ENCODE measurements at regions not wholly inside any gene's neighbourhood (a gene's known extent, or its start where the extent isn't known, plus 50 kb on each side); places are given as distances from the start of the nearest gene placed in this dataset.
"Not testable (repeated sequence)": the region's sequence is repeated elsewhere in the genome, so short reads cannot be mapped to it uniquely, and the experiment has no call there.

DNA sequence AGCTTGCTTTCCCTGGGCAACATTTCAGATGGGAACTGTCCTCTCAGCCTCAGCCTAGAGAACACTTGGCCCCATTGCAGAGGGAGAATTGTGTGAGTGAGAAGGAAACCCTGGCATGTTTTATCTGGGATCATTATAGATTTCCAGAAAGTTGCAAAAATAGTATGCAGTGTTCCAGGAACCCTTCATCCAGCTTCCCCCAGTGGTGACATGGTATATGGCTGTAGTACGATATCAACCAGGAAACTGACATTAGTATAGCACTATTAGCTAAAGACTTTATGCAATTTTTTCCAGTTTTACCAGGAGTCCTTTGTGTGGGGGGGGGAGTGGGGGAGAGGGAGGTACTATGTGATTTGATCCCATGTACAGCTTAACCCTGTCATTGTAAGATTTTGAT is 166.2 kb upstream of the KBTBD8 start:
- DNase-seq (no peak), ATAC-seq (no peak)
- CTCF ChIA-PET, result interaction anchor here (2.1 kb wide), 1 partner anchor 9 kb away, joined by 10 read pairs; no protein-coding TSS in a partner anchor
- Mint-ChIP-seq H3K4me1 (ENCODE audit: low read depth) (no peaks in the 10 kb centered on the region), H3K36me3 (ENCODE audit: low read depth) (no peaks in the 10 kb centered on the region), H3K27ac (no peak overlapping the region), H3K4me3 (no peak overlapping the region), H3K27me3 (peaks cover 9% of the 10 kb centered on the region), H3K9me3 (no peaks in the 10 kb centered on the region)
- TF ChIP-seq, protein P1, sequence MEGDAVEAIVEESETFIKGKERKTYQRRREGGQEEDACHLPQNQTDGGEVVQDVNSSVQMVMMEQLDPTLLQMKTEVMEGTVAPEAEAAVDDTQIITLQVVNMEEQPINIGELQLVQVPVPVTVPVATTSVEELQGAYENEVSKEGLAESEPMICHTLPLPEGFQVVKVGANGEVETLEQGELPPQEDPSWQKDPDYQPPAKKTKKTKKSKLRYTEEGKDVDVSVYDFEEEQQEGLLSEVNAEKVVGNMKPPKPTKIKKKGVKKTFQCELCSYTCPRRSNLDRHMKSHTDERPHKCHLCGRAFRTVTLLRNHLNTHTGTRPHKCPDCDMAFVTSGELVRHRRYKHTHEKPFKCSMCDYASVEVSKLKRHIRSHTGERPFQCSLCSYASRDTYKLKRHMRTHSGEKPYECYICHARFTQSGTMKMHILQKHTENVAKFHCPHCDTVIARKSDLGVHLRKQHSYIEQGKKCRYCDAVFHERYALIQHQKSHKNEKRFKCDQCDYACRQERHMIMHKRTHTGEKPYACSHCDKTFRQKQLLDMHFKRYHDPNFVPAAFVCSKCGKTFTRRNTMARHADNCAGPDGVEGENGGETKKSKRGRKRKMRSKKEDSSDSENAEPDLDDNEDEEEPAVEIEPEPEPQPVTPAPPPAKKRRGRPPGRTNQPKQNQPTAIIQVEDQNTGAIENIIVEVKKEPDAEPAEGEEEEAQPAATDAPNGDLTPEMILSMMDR (IDR thresholded peaks at IDR 0.05), result no peak
- POLR2A ChIA-PET, result no interaction called here
- intact Hi-C loops (cut with micrococcal nuclease), result no loop called here

DNA sequence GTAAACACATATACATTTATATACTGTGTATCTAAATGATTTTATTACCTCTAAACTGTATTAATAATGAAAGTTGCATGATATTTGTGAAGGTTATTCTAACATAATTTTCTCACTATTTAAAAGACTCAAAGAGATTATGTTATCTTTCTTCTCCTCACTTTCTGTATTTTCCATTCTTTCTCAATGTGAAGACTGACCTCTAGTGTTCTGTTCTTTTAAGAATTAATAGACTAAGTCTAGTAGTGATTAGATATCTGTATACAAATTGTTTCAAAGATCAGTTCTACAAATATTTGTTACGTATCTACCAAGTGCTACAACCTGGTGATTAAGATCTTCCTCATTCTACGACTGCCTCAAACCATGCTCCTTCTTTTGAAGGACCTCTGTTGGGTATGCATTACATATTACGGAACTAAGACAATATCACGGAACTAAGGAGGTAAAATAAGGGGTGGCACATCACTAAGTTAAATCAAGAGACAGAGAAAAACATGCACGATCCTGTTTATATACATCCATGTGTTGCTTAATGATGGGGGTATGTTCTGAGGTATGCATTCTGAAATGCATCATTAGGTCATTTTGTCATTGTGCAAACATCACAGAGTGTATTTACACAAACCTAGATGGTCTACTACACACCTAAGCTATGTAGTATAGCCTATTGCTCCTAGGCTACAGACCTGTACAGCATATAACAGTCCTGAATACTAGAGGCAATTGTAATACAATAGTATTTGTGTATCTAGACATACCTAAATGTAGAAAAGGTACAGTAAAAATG is 161.5 kb upstream of the KBTBD8 start:
- Mint-ChIP-seq H3K4me1 (ENCODE audit: low read depth) (no peaks in the 10 kb centered on the region), H3K27me3 (peaks cover 7% of the 10 kb centered on the region), H3K27ac (no peak overlapping the region), H3K36me3 (ENCODE audit: low read depth) (no peaks in the 10 kb centered on the region), H3K9me3 (no peaks in the 10 kb centered on the region), H3K4me3 (no peak overlapping the region)
- ChIA-PET POLR2A (no interaction called here), CTCF (no interaction called here)
- intact Hi-C loops (cut with micrococcal nuclease), result no loop called here
- DNase-seq (no peak), ATAC-seq (no peak)
- TF ChIP-seq, protein P1 (IDR thresholded peaks at IDR 0.05), result no peak

DNA sequence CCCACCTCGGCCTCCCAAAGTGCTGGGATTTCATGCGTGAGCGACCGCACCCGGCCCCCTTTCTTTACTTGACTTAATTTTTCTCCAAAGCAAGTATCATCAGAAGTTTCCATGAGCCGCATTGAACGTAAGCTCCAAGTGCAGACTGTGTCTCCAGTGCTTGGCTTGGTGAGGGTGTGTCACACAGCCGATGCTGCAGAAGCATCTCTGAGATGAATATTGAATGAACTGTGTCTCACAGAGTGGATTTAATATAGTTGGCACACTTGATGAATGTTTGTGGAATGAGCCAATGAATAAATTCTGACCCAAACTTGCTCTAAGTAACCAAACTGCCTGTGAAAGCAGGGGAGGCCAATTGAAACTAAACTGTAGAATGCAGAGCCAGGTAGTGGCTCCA is 159.4 kb upstream of the KBTBD8 start:
- Mint-ChIP-seq H3K36me3 (ENCODE audit: low read depth) (no peaks in the 10 kb centered on the region), H3K27ac (no peak overlapping the region), H3K4me3 (no peak overlapping the region), H3K9me3 (no peaks in the 10 kb centered on the region), H3K4me1 (ENCODE audit: low read depth) (no peaks in the 10 kb centered on the region), H3K27me3 (peaks cover 6% of the 10 kb centered on the region)
- DNase-seq (no peak), ATAC-seq (no peak)
- TF ChIP-seq, protein P1 (IDR thresholded peaks at IDR 0.05), result no peak
- CTCF ChIA-PET, result no interaction called here
- intact Hi-C loops (cut with micrococcal nuclease), result no loop called here
- POLR2A ChIA-PET, result no interaction called here

DNA sequence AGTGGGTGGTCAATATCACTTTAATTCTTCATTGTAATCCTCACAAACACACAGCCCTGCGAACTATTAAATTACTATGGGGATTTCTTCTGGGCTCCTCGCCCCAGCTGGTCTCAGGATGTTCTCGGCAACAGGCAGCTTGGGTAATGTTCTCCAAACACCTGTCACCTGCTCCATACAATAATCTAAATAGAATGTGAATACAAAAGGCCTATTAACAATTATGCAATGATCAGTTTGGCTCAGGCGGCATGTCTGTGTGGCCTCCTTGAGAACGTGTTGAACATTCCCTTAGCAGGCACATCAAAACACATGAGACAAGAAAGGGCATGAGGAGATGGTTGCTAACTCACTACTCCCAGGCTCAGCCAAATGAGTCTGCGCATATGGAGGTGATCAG is 158.6 kb upstream of the KBTBD8 start:
- ATAC-seq, result no peak
- no peak for DNase-seq
- CTCF ChIA-PET, result no interaction called here
- Mint-ChIP-seq H3K27me3 (peaks cover 4% of the 10 kb centered on the region), H3K4me1 (ENCODE audit: low read depth) (no peaks in the 10 kb centered on the region), H3K4me3 (no peak overlapping the region), H3K27ac (no peak overlapping the region), H3K36me3 (ENCODE audit: low read depth) (no peaks in the 10 kb centered on the region), H3K9me3 (no peaks in the 10 kb centered on the region)
- POLR2A ChIA-PET, result no interaction called here
- TF ChIP-seq, protein P1 (IDR thresholded peaks at IDR 0.05), result no peak
- intact Hi-C loops (cut with micrococcal nuclease), result no loop called here

DNA sequence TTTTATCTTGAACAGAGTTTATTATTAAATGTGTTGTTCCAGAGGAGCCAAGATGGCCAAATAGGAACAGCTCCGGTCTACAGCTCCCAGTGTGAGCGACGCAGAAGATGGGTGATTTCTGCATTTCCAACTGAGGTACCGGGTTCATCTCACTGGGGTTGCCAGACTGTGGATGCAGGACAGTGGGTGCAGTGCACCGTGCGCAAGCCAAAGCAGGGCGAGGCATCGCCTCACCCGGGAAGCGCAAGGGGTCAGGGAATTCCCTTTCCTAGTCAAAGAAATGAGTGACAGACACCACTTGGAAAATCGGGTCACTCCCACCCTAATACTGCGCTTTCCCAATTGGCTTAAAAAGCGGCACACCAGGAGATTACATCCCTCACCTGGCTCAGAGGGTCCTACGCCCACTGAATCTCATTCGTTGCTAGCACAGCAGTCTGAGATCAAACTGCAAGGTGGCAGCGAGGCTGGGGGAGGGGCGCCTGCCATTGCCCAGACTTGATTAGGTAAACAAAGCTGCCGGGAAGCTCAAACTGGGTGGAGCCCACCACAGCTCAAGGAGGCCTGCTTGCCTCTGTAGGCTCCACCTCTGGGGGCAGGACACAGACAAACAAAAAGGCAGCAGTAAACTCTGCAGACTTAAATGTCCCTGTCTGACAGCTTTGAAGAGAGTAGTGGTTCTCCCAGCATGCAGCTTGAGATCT is 155.2 kb upstream of the KBTBD8 start:
- intact Hi-C loops (cut with micrococcal nuclease); POLR2A ChIA-PET: not testable (repeated sequence)

More for the DNA sequence above, 155.2 kb upstream of the KBTBD8 start:
- CTCF ChIA-PET, result interaction anchor here (0.6 to 1.3 kb wide), 2 partner anchors 21 to 541 kb away, joined by 3 read pairs; no protein-coding TSS in a partner anchor
- not testable (repeated sequence) for H3K9me3 Mint-ChIP-seq; H3K36me3 Mint-ChIP-seq (ENCODE audit: low read depth); ATAC-seq; H3K4me3 Mint-ChIP-seq; H3K27me3 Mint-ChIP-seq; H3K4me1 Mint-ChIP-seq (ENCODE audit: low read depth); DNase-seq; H3K27ac Mint-ChIP-seq

Measured in activated CD8-positive, alpha-beta T cell treated with anti-CD3 and anti-CD28 coated beads for 36 hours (primary cell).